ENCODE measurements at regions not wholly inside any gene's neighbourhood (a gene's known extent, or its start where the extent isn't known, plus 50 kb on each side); places are given as distances from the start of the nearest gene placed in this dataset.

- no peak for DNase-seq (ENCODE audit: extremely low read depth, low read depth)
- TF ChIP-seq CTCF (IDR thresholded peaks at IDR 0.05; ENCODE audit: low read depth, low read length), result no peak
Measured at GRCh38 chr4:104986306-104986705, 160.4 kb upstream of the TET2 start.

GRCh38 chr4:104989371-104989770 lies 157.3 kb upstream of the TET2 start:
- TF ChIP-seq CTCF (IDR thresholded peaks at IDR 0.05; ENCODE audit: low read depth, low read length), result no peak
- DNase-seq (ENCODE audit: extremely low read depth, low read depth), result no peak

- no peak for DNase-seq (ENCODE audit: extremely low read depth, low read depth)
- no peak for TF ChIP-seq CTCF (IDR thresholded peaks at IDR 0.05; ENCODE audit: low read depth, low read length)
Measured at GRCh38 chr4:105002278-105002677, 144.4 kb upstream of the TET2 start.

- TF ChIP-seq CTCF (IDR thresholded peaks at IDR 0.05; ENCODE audit: low read depth, low read length), result no peak
- DNase-seq (ENCODE audit: extremely low read depth, low read depth), result no peak
Measured at GRCh38 chr4:105014234-105014633, 132.4 kb upstream of the TET2 start.

- DNase-seq (ENCODE audit: extremely low read depth, low read depth), result no peak
- no peak for TF ChIP-seq CTCF (IDR thresholded peaks at IDR 0.05; ENCODE audit: low read depth, low read length)
Measured at GRCh38 chr4:105014635-105015034, 132.0 kb upstream of the TET2 start.

- DNase-seq (ENCODE audit: extremely low read depth, low read depth), result no peak
- TF ChIP-seq CTCF (IDR thresholded peaks at IDR 0.05; ENCODE audit: low read depth, low read length), result no peak
Measured at GRCh38 chr4:105015750-105016149, 130.9 kb upstream of the TET2 start.

GRCh38 chr4:105022811-105023667 lies 123.6 kb upstream of the TET2 start:
- DNase-seq (ENCODE audit: extremely low read depth, low read depth), result no peak
- TF ChIP-seq CTCF (IDR thresholded peaks at IDR 0.05; ENCODE audit: low read depth, low read length), result no peak

All from AG09319 (cell line).